Iris pigment epithelial cell (primary cell): ENCODE measurements at regions not wholly inside any gene's neighbourhood (a gene's known extent, or its start where the extent isn't known, plus 50 kb on each side); places are given as distances from the start of the nearest gene placed in this dataset.
"Not testable (repeated sequence)": the region's sequence is repeated elsewhere in the genome, so short reads cannot be mapped to it uniquely, and the experiment has no call there.

ENCODE experiments used
- DNase-seq: peaks from one replicate; pipeline ENCODE4 v3.0.0-alpha.2; 2011; ENCODE audit warnings: low read depth

GRCh38 chr15:75100679-75101078 lies 77.3 kb downstream of the PPCDC start:
- DNase-seq = no peak

- DNase-seq = peak; percentile 98
Observed at GRCh38 chr15:75104804-75105557, 81.6 kb downstream of the PPCDC start.

DNA sequence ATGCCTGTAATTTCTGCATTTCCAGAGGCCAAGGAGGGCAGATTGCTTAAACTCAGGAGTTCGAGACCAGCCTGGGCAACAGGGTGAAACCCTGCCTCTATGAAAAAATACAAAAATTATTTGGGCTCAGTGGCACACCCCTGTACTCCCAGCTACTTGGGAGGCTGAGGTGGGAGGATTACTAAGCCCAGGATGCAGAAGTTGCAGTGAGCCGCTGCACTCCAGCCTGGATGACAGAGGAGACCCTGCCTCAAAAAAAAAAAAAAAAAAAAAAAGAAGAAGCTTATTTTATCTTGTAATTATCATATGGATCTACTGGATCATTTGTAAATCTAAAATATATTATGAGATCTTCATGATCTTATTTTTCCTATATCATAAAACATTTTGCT lies 84.1 kb downstream of the PPCDC start:
- no peak for DNase-seq

- peak; percentile 87 for DNase-seq
Observed at GRCh38 chr15:75107908-75108838, 84.8 kb downstream of the PPCDC start.

GRCh38 chr15:75109021-75109735 lies 85.8 kb downstream of the PPCDC start:
- no peak for DNase-seq

GRCh38 chr15:75109736-75110130 lies 86.3 kb downstream of the PPCDC start:
- DNase-seq = no peak

- DNase-seq = no peak
Observed at GRCh38 chr15:75112278-75112847, 89.0 kb downstream of the PPCDC start.

- DNase-seq = no peak
Observed at GRCh38 chr15:75112848-75113492, 88.7 kb upstream of the C15orf39 start.

DNA sequence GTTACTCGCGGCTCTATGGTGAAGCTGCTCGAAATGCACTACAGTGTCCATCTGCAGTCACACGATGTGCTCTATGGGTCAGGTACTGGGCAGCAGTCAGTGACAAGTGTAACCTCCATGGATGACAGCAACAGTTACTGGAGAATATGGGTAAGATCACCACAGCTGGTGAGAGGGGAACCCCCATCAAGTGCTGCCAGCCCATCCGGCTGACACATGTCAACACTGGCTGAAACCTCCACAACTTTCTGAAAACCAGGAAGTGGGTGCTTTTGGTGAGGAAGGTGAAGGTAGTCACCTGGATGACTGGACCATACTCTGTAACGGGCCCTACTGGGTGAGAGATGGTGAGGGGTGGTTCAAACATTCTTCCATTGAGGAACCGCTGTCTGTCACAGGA lies 87.4 kb upstream of the C15orf39 start:
- DNase-seq = no peak

DNA sequence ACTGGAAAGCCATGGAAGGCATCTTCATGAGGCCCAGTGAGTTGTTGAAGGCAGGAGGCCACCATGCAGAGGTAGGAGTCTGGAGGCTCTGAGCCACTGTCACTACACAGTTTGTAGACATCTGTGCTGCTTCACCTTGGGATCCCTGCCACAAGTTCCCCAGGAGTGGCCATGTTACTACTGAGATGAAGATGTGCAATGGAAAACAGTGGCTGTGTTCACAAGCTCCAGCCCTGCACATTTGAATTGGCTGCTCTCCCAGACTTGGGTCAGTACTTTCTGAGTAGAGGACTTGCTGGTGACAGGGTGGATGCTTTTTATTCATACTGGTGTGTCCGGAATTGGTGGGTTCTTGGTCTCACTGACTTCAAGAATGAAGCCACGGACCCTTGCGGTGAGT lies 86.9 kb upstream of the C15orf39 start:
- DNase-seq = no peak

DNA sequence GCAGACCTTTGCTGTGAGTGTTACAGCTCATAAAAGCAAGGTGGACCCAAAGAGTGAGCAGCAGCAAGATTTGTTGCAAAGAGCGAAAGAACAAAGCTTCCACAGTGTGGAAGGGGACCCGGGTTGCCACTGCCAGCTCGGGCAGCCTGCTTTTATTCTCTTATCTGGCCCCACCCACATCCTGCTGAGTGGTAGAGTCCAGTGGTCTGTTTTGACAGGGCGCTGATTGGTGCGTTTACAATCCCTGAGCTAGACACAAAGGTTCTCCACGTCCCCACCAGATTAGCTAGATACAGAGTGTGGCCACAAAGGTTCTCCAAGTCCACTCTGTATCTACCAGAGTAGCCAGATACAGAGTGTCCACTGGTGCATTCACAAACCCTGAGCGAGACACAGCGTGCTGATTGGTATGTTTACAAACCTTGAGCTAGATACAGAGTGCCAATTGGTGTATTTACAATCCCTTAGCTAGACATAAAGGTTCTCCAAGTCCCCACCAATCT lies 86.2 kb upstream of the C15orf39 start:
- not testable (repeated sequence) for DNase-seq

- not testable (repeated sequence) for DNase-seq
Observed at GRCh38 chr15:75116143-75116542, 85.5 kb upstream of the C15orf39 start.

GRCh38 chr15:75117993-75118392 lies 83.7 kb upstream of the C15orf39 start:
- no peak for DNase-seq

DNA sequence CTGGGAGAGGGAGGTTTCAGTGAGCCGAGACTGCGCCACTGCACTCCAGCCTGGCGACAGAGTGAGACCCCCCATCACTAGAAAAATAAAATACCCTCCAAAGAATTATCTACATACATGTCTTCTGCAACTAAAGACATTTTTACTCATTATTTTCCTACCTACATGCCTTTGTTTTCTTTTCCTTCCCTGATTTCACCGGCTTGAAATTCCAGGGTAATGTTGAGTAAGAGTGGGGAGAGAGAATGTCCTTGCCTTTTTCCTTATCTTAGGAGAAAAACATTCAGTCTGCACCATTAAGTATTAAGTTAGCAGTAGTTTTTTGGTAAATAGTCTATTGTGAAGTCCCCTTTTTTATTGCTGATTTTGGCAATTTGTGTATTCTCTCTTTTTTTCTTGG lies 82.4 kb upstream of the C15orf39 start:
- DNase-seq = not testable (repeated sequence)

- no peak for DNase-seq
Observed at GRCh38 chr15:75121491-75121890, 80.2 kb upstream of the C15orf39 start.

DNA sequence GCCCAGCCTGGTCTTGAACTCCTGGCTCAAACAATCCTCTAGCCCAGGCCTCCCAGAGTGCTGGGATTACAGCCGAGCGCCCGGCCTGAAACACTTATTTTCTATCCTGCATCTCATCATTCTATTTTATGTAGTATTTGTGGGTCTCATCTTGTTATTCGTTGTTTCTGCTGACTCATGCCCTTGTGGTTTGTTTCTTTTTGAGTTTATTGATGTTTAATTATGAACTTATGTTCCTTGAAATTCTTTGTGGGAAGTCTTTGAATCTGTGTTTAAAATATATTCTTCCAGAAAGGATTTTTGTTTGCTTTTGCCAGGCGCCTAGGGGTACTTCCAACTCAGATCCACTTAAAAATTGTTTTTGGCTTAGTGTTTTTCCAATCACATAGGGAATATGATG lies 78.3 kb upstream of the C15orf39 start:
- peak; percentile 80 for DNase-seq

- DNase-seq = not testable (repeated sequence)
Observed at GRCh38 chr15:75124278-75124677, 77.4 kb upstream of the C15orf39 start.

GRCh38 chr15:75125935-75126334 lies 75.7 kb upstream of the C15orf39 start:
- no peak for DNase-seq

DNA sequence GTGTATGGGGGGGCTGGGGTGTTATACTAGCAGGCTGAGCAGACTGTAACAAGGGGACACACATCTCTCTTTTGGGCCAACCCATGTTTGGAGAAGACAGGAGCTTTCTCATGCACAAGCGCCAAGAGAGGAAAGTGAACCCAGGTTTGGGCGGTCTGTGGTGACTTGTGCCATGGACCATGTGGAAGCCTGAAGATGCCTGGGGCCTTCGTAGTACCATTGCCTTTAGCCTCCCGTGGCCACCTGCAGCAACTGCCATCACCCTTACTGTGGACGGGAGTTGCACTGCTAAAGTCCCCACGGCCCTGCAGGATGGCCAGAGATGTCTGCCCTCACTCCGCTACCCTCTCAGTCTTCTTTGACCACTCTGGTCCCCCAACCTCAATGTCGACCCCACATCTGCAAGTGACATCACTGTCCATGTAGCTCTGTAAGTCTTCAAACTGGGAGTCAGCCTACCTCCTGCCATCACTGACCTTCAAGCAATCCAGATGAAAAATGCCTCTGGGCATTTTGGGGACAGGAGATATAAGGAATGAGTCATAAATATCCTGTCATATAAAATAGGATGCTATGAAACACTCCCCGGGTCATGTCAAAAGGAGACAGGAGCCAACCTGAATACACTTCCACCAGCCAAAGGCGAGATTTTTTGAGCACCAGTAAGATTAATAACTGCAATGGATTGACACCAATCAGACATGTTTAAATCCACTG lies 74.7 kb upstream of the C15orf39 start:
- DNase-seq = no peak

- DNase-seq = no peak
Observed at GRCh38 chr15:75129788-75130187, 71.9 kb upstream of the C15orf39 start.

GRCh38 chr15:75131269-75131643 lies 70.4 kb upstream of the C15orf39 start:
- DNase-seq = no peak
